Duodenal mucosa (tissue), 2 donors: ENCODE measurements at regions not wholly inside any gene's neighbourhood (a gene's known extent, or its start where the extent isn't known, plus 50 kb on each side); places are given as distances from the start of the nearest gene placed in this dataset.
"Not testable (repeated sequence)": the region's sequence is repeated elsewhere in the genome, so short reads cannot be mapped to it uniquely, and the experiment has no call there.

Source experiments
- H3K27ac ChIP-seq: one replicate; pipeline ENCODE4 v1.7.0; 2013; ENCODE audit warnings: low read depth, low read length
- H3K27me3 ChIP-seq, 2 donors: one replicate each; pipeline ENCODE4 v1.7.0; 2013; ENCODE audit warnings: low read length in 2 of 2, control low read depth in 1 of 2; ENCODE audit not compliant: insufficient read depth in 2 of 2, control insufficient read depth in 1 of 2
- H3K36me3 ChIP-seq, 2 donors: one replicate each; pipeline ENCODE4 v1.7.0; 2013; ENCODE audit warnings: low read length in 2 of 2, control low read depth in 1 of 2; ENCODE audit not compliant: insufficient read depth in 2 of 2, control insufficient read depth in 1 of 2
- H3K4me1 ChIP-seq, 2 donors: one replicate each; pipeline ENCODE4 v1.7.0; 2013; ENCODE audit warnings: low read length in 2 of 2, control low read depth in 1 of 2; ENCODE audit not compliant: insufficient read depth in 2 of 2, control insufficient read depth in 1 of 2
- H3K4me3 ChIP-seq, 2 donors: one replicate each; pipeline ENCODE4 v1.7.0; 2013; ENCODE audit warnings: low read length in 2 of 2, low read depth in 1 of 2
- H3K9ac ChIP-seq, 2 donors: one replicate each; pipeline ENCODE4 v1.7.0; 2013; ENCODE audit warnings: low read length in 2 of 2, low read depth in 1 of 2
- H3K9me3 ChIP-seq, 2 donors: one replicate each; pipeline ENCODE4 v1.7.0; 2013; ENCODE audit warnings: low read length in 2 of 2, control low read depth in 1 of 2; ENCODE audit not compliant: control insufficient read depth in 1 of 2

DNA sequence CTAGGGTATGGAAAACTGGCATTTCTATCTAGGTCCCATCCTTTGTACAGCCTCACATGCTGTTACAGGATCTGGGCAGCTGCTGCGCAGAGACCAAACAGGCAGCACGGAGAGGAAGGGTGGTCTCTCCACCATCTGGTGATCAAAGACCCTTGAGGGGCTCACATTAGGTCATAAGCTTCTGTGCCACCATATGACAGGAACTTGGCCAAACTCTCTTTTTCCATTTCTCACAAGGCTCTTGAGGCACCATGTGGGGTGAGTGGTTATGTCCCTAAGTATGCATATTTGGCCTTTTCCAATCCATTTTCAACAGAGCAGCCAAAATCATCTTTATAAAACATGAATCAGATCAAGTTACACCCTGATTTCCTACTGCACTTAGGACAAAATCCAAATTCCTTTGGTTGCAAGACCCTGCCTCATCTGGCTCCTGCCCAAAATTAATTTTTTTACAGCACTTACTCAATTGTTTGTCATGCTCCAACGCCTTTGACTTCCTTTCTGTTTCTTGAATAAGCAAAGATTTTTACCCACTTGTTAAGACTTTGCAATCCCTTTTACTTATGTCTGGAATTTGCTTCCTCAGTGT is 730.0 kb downstream of the MAT2B start:
- H3K9me3 ChIP-seq, result no peaks in the 10 kb centered on the region
- no peaks in the 10 kb centered on the region for H3K36me3 ChIP-seq
- H3K4me1 ChIP-seq, result peaks cover 0 to 5% of the 10 kb centered on the region in 2 donors
- no peak overlapping the region for H3K27ac ChIP-seq
- no peaks in the 10 kb centered on the region for H3K27me3 ChIP-seq
- no peak overlapping the region for H3K4me3 ChIP-seq
- no peak overlapping the region for H3K9ac ChIP-seq

DNA sequence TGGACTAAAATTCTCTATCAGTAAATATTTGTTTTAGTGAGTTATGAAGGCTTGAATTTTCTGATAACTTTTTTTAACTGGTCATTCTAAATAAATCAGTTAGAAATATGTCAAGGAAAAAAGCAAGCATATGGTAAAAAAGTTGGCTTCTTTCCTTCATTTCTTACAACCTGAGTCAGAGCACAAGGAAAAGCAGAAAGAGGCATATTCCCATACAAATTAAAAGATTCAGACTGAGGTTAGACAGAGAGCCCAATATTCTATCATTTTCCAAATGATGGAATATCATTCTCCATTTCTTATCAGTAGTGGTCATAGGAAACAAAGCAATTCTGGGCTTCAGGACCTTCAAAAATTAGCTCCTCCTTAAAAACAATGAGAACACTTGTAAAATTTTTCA is 732.1 kb downstream of the MAT2B start:
- H3K27me3 ChIP-seq, result no peaks in the 10 kb centered on the region
- H3K4me1 ChIP-seq, result peaks cover 0 to 5% of the 10 kb centered on the region in 2 donors
- no peak overlapping the region for H3K27ac ChIP-seq
- H3K36me3 ChIP-seq, result no peaks in the 10 kb centered on the region
- H3K9me3 ChIP-seq, result no peaks in the 10 kb centered on the region
- no peak overlapping the region for H3K4me3 ChIP-seq
- no peak overlapping the region for H3K9ac ChIP-seq

DNA sequence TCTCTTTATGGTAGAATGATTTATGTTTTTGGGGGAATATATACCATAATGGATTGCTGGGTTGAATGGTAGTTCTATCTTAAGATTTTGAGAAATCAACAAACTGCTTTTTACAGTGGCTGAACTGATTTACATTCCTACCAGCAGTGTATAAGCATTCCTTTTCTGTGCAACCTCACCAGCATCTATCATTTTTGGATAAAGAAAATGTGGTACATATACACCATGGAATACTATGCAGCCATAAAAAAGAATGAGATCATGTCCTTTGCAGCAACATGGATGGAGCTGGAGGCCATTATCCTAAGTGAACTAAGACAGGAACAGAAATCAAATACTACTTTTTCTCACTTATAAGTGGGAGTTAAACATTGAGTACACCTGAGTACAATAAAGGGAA is 746.4 kb downstream of the MAT2B start:
- not testable (repeated sequence) for H3K4me1 ChIP-seq, H3K27ac ChIP-seq, H3K4me3 ChIP-seq, H3K36me3 ChIP-seq, H3K27me3 ChIP-seq, H3K9ac ChIP-seq, H3K9me3 ChIP-seq

DNA sequence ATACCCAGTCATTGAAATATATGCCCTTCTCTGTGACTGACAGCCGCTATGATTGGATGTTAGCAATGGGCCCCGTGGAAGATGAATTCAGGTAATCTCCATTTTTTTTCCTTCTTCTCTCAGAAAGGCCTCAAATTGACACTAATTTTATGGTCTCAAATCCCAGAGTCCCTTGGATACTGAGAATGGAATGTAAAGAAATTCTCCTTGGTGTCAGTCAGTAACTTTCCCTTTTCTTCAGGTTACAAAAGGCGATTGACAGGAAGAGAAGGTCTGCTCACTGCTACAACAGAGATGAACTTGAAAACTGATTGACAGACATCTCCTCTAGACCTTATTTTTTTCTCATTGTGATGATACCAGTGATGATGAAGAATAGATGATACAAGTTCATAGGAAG is 748.3 kb downstream of the MAT2B start:
- H3K27ac ChIP-seq, result no peak overlapping the region
- H3K4me1 ChIP-seq, result peaks cover 0 to 12% of the 10 kb centered on the region in 2 donors
- no peaks in the 10 kb centered on the region for H3K9me3 ChIP-seq
- no peak overlapping the region for H3K9ac ChIP-seq
- H3K27me3 ChIP-seq, result no peaks in the 10 kb centered on the region
- no peak overlapping the region for H3K4me3 ChIP-seq
- no peaks in the 10 kb centered on the region for H3K36me3 ChIP-seq

DNA sequence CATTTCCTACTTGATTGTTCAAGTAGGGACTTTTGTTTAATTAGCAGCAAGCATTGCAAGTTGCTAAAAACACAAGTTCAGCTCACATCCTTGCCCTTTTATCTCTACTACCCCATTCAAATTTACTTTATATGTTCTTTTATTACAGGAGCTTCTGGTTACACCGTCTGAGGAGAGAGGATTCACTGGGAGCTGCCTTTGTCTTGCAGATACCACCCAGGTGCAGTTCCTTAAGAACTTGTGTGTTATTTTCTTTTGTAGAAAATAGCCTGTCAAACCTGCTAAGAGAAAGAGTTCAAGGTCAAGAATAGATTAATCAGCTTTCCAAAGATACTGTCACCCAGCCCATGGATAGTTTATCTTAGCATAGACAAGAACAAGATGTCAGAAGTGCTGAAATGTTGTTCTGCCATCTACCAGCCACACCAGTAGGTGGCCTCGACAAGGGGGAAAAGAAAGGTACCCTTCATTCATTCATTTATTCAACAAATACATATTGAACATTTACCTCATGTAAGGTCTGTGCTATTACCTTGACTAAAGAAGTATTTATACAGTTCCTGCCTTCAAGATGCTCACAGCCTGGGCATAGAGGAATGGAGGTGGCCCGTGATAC is 750.3 kb downstream of the MAT2B start:
- Histone ChIP-seq H3K27ac (no peak overlapping the region), H3K27me3 (no peaks in the 10 kb centered on the region), H3K4me3 (no peak overlapping the region), H3K9me3 (no peaks in the 10 kb centered on the region), H3K36me3 (no peaks in the 10 kb centered on the region), H3K4me1 (peaks cover 0 to 12% of the 10 kb centered on the region in 2 donors), H3K9ac (no peak overlapping the region)

DNA sequence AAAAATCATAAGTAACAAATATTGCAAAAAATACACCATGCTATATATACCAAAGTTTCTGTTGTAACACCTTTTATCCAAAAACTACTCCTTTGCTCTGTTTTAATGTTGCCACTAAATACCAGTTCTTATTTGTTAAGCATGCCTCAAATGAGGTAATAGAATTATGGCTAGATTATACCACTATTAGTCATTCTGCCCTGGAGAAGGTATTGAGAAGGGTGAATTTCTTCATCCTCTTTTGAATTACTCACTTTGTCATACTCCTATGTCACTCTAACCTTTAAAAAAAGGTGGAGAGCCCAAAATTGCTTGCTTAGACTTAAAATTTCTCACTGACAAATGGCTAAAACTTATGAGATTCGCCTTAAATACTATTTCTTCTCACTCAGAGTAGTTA is 750.9 kb downstream of the MAT2B start:
- no peaks in the 10 kb centered on the region for H3K27me3 ChIP-seq
- H3K4me3 ChIP-seq, result no peak overlapping the region
- H3K36me3 ChIP-seq, result no peaks in the 10 kb centered on the region
- H3K4me1 ChIP-seq, result peaks cover 0 to 12% of the 10 kb centered on the region in 2 donors
- no peak overlapping the region for H3K9ac ChIP-seq
- no peak overlapping the region for H3K27ac ChIP-seq
- H3K9me3 ChIP-seq, result no peaks in the 10 kb centered on the region

DNA sequence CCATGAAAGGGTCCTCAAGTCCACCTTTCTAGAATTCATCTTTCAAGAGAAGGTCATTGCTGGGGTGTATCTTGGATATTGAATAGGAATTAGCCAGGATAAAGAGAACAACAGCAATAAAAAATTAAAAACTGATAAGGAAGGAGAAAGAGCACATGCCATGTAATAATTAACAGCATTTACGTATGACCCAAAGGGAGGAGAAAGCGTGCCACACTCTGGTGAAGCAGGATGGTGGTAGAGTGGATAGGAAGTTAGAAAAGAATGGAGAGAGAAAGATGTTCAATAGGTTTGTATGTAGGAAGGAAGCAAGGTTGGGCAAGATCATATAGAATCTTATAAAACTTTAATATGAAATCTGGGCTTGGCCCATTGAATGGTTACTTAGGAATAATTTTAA is 751.5 kb downstream of the MAT2B start:
- Histone ChIP-seq H3K27me3 (no peaks in the 10 kb centered on the region), H3K9ac (no peak overlapping the region), H3K27ac (no peak overlapping the region), H3K4me1 (peaks cover 0 to 12% of the 10 kb centered on the region in 2 donors), H3K36me3 (no peaks in the 10 kb centered on the region), H3K4me3 (no peak overlapping the region), H3K9me3 (no peaks in the 10 kb centered on the region)

DNA sequence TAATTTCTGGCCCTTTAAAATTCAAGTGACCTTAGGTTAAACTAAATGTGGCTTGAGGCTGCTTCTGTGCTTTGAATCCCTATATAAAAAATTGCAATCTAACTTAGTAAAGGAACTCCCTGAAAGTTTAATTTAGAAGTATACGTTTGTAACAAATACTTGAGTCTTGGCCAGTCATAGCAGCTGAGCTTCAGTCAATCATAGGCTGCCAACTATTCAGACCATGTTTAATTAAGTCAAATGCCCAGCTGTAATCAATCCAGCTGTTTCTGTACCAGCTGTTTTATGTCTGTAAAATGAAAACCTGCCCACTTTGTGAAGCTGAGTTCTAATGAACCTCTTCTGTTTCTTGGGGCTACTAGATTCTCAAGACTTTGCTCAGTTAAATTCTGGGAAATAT is 760.1 kb downstream of the MAT2B start:
- Histone ChIP-seq H3K36me3 (no peaks in the 10 kb centered on the region), H3K27ac (no peak overlapping the region), H3K4me3 (no peak overlapping the region), H3K9ac (no peak overlapping the region), H3K4me1 (no peaks in the 10 kb centered on the region), H3K9me3 (no peaks in the 10 kb centered on the region), H3K27me3 (no peaks in the 10 kb centered on the region)

DNA sequence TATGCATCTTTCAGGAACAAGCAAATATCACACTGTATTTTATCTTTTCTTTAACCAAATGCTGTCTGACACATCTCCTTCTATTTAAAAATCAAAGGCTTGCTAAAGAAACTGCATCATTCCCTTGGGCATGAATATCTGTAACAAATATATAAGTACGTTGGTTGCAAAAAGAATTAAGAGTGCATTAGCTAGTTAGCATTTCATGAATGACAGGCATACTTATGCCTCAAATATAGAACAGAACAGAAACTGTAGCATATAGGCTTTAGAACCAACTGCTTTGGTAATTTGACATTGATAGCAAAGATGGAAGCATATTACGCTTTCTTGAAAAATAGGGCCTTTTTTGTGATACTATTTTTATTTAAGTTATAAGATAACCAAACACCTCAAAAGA is 761.2 kb downstream of the MAT2B start:
- no peaks in the 10 kb centered on the region for H3K9me3 ChIP-seq
- H3K4me1 ChIP-seq, result no peaks in the 10 kb centered on the region

DNA sequence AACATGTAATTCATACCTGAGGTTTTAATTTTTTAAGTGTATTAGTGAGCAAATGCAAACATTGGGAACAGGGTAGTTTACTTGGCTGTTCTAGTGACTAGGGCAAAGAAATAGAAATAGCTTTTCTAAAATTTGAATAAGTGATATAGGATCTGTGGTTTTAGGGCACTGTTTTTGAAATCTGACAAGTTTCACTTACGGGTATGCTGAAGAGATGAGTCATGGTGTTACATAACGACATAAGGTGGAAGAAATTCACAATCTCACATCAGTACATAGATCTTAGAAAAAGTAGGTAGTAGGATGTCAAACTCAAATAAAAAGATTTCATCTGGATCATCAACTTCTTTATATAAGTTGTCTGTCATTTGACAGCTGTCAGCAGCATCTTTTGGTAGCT is 772.3 kb downstream of the MAT2B start:
- Histone ChIP-seq H3K27ac (no peak overlapping the region), H3K9ac (no peak overlapping the region), H3K27me3 (no peaks in the 10 kb centered on the region), H3K4me1 (no peaks in the 10 kb centered on the region), H3K36me3 (no peaks in the 10 kb centered on the region), H3K4me3 (no peak overlapping the region), H3K9me3 (no peaks in the 10 kb centered on the region)

More for the DNA sequence above, 761.2 kb downstream of the MAT2B start:
- Histone ChIP-seq H3K27me3 (no peaks in the 10 kb centered on the region), H3K4me3 (no peak overlapping the region), H3K36me3 (no peaks in the 10 kb centered on the region), H3K27ac (no peak overlapping the region), H3K9ac (no peak overlapping the region)
